Coronary artery (tissue), 2 donors: ENCODE measurements at regions not wholly inside any gene's neighbourhood (a gene's known extent, or its start where the extent isn't known, plus 50 kb on each side); places are given as distances from the start of the nearest gene placed in this dataset.

Source experiments
- DNase-seq: peaks from one replicate; pipeline ENCODE4 v3.0.0-alpha.2; 2017; ENCODE audit warnings: low spot score
- H3K27ac ChIP-seq, 2 donors: fragments of 200-600 bp; sonication (generic); one replicate each; pipeline ENCODE4 v1.5.1; 2016 to 2019
- H3K4me3 ChIP-seq: fragments of 200-600 bp; sonication (generic); 2 replicates; pipeline ENCODE4 v1.5.1; 2016; ENCODE audit warnings: mild to moderate bottlenecking, moderate library complexity
- CTCF ChIP-seq: fragments of 200-600 bp; sonication (generic); IDR thresholded peaks from one replicate; pipeline ENCODE4 v1.5.1; 2019; ENCODE audit warnings: antibody characterized with exemption

GRCh38 chr5:152274224-152274623 lies 130.9 kb downstream of the NMUR2 start:
- no peak overlapping the region for H3K27ac ChIP-seq
- TF ChIP-seq CTCF = no peak
- DNase-seq = no peak
- no peak overlapping the region for H3K4me3 ChIP-seq

- no peak overlapping the region for H3K4me3 ChIP-seq
These were observed 133.7 kb downstream of the NMUR2 start for GRCh38 chr5:152271420-152271819.

GRCh38 chr5:152270096-152270495 lies 135.0 kb downstream of the NMUR2 start:
- TF ChIP-seq CTCF = no peak
- DNase-seq = no peak
- Histone ChIP-seq H3K27ac (no peak overlapping the region), H3K4me3 (no peak overlapping the region)

More at GRCh38 chr5:152271420-152271819, 133.7 kb downstream of the NMUR2 start:
- H3K27ac ChIP-seq = no peak overlapping the region
- no peak for DNase-seq
- TF ChIP-seq CTCF = peak; percentile 33

GRCh38 chr5:152269533-152269932 lies 135.5 kb downstream of the NMUR2 start:
- Histone ChIP-seq H3K27ac (no peak overlapping the region), H3K4me3 (no peak overlapping the region)
- no peak for TF ChIP-seq CTCF
- DNase-seq = no peak

GRCh38 chr5:152264645-152265254 lies 140.3 kb downstream of the NMUR2 start:
- H3K4me3 ChIP-seq = no peak overlapping the region
- no peak for DNase-seq
- no peak overlapping the region for H3K27ac ChIP-seq
- no peak for TF ChIP-seq CTCF

- no peak for DNase-seq
- TF ChIP-seq CTCF = no peak
- H3K27ac ChIP-seq = no peak overlapping the region
- H3K4me3 ChIP-seq = no peak overlapping the region
These were observed 142.4 kb downstream of the NMUR2 start for GRCh38 chr5:152262667-152263066.

- no peak for TF ChIP-seq CTCF
- no peak for DNase-seq
- H3K27ac ChIP-seq = no peak overlapping the region
- H3K4me3 ChIP-seq = no peak overlapping the region
These were observed 144.1 kb downstream of the NMUR2 start for GRCh38 chr5:152260940-152261339.
